GM19328 (cell line): ENCODE measurements at regions not wholly inside any gene's neighbourhood (a gene's known extent, or its start where the extent isn't known, plus 50 kb on each side); places are given as distances from the start of the nearest gene placed in this dataset.
"Not testable (repeated sequence)": the region's sequence is repeated elsewhere in the genome, so short reads cannot be mapped to it uniquely, and the experiment has no call there.

Experiments
- ATAC-seq: cut with Tn5 transposase; IDR thresholded peaks from one replicate; pipeline ENCODE4 v1.9.1; 2021; ENCODE audit warnings: mild to moderate bottlenecking, moderate library complexity; ENCODE audit not compliant: unreplicated experiment

DNA sequence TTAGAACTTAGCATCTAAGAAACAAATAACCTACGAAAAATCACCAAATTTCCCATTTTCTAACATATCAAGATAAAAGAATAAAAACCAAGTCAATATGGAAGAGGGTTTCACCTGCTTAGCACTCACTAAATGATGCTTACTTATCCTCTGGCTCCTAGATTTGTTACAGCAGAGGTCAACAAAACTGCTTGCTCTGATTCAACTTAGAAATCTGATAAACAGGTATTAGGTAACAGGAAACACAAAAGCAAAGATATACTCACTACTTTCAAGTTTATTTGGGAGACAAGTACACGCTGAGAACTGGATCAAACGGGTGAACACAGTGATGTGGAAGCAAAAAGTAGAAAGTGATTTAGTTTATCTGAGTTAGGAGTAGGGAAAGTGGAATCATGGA, 235.7 kb upstream of the TARS1 start:
- no peak for ATAC-seq

DNA sequence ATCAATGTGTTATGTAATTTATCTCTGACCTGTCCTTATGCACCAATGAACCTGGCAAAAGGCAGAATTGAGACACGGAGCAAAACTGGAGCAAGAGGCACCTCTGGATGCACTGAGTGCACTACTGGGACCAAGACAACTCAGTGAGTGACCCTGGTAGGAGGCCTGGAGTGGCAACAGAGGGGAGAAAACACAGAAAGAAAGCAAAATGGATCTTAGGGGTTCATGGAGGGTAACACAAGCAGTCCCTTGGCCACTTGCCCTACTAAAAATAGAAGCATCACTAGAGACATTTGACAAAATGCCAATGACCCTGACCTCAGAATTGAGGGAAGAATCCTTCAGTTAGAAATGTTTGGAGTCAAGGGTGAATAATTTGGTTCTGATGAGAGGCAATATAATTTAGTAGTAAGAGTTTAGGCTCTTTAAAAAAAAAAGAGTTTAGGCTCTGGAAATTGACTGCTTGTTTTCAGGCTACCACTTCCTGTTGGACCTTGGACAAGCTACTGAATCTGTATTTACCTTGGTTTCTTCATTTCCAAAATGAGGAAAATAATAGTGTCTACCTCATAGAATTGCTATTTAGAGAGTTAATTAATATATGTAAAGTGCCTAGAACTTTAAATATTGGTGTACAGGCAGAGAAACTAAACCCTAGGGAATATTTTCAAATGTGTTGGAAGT, 234.9 kb upstream of the TARS1 start:
- no peak for ATAC-seq

DNA sequence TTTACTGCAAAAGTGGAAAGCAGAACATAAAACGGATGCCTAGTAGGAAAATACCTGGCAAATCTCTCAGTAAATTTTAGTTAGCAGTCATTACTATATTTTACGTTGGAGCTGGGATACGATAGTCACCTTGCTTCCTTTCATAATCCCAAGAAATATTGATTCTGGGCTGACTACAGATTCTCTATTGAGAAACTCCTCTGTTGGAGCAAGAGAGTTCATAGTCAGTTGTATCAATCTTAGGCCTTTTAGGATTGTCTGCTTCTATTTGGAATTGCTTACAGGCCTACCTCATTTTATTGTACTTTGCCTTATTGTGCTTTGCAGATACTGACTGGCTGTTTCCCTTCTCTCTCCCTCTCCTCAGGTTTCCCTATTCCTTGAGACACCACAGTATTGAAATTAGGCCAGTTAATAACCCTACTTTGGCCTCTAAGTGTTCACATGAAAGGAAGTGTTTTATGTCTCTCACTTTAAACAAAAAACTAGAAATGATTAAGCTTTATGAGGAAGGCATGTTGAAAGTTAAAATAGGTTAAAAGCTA, 233.7 kb upstream of the TARS1 start:
- ATAC-seq, result no peak

DNA sequence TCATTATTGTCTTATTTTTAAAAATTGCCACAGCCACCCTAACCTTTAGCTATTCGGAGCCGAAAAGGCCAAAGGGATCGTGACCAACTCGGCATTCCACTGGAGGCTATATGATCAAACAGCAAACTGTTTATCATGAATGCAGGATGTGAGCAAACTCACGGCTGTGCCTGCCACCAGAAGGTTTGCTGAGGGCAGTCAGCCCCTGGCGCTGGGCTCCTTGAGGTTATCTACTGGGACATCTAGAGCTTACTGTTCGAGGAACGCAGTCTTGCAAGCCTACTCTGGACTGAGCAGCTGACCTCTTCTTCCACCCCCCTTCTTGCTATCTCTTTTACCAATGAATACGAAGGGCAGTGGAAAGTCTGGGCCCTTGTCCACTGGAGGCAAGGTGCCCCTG, 231.5 kb upstream of the TARS1 start:
- ATAC-seq, result no peak

DNA sequence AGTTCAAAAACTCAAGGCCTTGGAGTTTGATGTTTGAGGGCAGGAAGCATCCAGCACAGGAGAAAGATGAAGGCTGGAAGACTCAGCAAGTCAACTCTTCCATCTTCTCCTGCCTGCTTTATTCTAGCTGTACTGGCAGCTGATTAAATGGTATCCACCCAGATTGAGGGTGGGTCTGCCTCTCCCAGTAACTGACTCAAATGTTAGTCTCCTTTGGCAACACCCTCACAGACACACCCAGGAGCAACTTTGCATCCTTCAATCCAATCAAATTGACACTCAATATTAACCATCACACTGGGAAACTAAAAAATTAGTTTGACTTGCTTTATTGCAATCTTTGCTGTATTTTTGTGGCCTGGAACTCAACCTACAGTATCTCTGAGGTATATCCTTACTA, 230.5 kb upstream of the TARS1 start:
- ATAC-seq, result not testable (repeated sequence)

DNA sequence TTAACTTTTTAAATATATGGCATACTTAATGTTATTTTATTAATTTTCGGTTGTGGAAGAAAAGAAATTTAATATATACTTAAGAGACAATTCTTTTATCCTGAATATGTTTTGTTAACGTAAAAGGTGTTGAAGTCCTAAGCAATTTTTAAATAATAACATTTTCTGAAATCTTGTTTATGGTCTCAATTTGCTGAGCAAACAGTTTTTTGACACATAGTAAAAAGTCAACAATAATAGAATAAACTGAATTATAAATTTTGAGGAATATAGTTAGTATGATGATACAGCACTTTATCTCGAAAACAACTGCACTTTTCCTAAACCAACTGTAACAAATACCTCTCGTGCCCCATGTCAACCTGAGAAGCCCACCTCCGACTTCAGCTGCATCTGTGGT, 229.8 kb upstream of the TARS1 start:
- no peak for ATAC-seq

DNA sequence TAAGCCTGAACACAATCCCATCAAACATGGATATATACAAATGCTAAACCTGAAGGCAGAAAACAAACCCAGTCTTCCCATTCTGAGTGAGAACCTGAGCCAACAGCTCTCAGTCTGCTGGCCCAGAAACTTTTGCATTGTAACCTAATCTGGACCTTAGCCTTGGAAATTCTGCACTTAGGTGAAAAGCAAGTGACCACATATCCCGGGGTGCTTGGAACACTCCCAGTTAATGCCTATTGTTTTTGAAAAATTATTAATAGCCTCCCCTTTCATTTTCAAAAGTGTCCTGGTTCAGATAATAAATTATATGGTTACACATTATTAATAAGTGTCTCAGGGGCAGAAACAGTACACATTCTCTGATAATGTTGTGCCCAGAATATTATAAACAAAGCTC, 228.3 kb upstream of the TARS1 start:
- ATAC-seq, result no peak

DNA sequence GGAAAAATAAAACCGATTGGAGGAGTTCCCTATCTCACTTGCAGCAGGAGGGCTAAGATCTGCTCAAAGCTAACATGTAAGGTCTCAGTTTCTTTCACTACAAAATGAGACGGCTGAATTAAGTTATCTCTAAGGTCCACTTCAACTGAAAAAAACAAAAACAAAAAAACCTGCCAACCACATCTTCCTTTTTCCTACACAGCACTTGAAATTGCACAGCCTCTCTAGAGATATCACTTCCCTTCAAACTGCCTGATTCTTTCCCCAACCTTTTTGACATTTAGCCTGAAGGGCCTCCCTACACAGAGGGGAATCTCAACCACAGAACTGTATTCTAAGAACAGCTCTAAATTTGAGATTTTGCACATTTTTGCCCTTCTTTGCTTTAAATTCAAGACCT, 227.9 kb upstream of the TARS1 start:
- ATAC-seq, result no peak

DNA sequence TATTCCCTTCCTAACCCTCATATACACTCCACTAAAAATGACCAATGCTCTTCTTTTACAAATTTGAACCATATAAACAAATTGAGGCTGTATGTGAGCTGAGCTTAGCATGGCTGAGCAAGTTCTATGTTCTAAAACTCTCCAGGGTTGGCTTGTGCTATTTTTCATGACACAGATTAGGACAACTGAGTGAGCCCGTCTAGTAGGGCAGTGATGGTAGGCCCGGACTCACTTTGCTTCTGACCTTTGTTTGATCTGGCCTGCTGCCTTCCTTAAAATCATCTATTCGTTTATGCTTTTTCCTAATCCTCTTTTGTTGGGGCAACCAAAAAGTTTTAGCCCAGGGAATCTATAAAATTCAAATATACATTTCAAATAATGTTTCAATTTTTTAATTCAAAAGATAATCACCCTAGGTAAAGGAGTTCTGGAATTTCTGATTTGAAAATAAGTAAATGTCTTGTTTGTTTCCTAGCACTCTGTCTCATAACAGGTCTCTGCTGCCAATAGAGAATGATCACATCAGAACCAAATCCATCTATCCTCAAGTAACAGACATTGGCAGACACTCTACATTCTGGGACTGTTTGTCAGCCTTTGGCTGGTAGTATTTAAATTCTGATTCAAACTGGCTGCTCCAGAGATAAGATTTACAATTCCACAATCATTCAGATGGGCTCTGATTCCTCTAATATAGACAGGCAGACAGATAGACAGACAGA, 217.0 kb upstream of the TARS1 start:
- ATAC-seq, result no peak

DNA sequence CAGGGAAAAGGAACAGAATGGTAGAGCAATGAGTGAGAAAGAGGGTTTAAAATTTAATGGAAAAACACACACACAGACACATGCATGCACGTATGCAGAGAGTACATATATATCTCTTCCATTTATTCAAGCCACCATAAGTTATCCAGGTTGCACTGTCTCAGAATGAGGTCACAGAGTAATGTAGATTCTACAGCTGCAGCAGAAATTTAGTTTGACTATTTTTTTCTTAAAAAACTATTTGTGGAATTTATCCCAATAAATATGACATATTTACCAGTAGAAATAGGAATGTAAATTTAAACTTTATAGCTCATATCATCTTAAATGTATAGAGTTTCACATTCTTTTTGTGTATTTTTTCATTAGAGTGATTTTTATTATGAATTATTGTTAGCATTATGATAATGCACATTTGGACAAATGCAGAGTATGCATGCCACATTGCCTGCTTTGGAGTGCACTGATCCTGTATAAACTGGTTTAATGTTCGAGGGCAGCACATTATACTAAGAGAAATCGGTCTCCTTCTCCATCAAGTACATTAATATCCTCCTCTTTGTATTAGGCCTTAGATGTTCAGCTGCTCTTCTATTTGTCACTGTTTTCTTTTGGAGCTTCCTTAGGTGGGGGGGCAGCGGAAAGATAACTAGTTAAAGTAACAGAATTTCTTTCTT, 216.3 kb upstream of the TARS1 start:
- no peak for ATAC-seq

DNA sequence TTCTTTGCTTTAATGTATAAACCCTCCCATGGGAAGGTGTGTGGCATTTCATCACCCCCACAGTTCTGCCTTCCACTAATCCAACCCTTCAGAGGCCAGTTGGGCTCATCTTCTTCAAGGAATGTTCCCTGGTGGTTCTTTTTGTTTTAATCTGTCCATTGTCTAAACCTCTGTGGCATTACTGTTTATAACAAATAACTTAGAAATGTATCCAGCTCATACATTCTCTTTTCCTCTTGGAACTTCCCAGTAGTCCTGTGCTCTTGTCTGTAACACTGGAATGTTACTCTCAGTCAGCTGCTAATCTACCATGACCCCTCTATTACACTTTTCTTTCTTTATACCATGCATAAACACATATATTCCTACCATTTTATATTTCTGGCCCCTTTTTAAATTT, 213.5 kb upstream of the TARS1 start:
- no peak for ATAC-seq

DNA sequence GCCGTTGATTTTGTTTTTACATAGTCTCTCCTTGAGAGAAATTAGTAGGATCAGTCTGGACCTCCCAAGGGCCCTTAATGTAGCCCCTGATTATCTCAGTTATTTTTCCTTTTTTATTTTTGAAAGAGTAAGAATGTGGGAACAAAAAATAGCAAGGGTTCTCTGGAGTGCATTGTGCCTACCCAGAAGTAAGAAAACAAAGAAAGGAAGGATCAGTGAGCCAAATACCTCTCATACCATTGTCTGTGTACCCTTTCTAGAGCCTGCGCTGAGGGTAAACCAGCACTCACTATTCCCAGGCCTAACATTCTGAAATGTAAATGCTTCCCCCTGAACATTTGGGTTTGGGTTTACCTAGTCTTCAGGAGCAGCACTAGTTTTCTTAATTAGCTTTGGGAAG, 213.0 kb upstream of the TARS1 start:
- no peak for ATAC-seq

DNA sequence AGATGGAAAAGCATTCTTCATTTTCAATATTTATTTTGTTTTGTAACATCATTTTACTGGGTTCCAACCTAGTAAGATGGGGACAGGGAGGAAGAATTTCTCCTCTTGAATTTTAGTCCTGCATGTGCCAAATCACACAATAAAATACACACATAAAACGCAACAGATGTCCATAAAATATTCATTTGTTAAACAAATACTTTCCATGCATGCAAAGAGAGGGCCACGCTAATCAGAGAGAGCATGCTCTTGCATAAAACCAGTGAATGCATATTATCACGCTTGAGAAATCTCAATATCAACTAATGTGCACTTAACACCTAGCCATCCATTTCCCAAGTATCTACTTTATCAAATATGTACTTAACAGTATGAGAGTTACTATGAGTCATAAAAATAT, 212.6 kb upstream of the TARS1 start:
- ATAC-seq, result no peak

DNA sequence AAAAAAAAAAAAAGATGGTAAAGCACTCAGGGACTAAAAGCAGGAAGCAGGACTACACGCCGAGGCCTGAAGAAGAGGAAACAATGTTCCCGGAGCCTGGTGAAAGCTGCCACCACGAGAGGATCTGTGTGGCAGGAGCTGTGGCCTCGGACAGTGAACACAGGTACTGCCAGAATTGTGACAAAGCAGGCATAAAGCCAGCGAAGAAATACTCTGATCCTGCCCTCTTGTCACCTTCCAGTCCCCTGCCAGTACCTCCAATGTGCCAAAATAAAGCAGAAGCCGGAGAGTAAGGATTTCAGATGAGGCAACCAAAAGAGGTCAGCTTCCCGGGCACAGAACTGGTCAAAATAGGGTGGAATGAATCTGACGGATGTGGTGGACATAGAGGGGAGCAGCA, 211.5 kb upstream of the TARS1 start:
- ATAC-seq, result no peak

DNA sequence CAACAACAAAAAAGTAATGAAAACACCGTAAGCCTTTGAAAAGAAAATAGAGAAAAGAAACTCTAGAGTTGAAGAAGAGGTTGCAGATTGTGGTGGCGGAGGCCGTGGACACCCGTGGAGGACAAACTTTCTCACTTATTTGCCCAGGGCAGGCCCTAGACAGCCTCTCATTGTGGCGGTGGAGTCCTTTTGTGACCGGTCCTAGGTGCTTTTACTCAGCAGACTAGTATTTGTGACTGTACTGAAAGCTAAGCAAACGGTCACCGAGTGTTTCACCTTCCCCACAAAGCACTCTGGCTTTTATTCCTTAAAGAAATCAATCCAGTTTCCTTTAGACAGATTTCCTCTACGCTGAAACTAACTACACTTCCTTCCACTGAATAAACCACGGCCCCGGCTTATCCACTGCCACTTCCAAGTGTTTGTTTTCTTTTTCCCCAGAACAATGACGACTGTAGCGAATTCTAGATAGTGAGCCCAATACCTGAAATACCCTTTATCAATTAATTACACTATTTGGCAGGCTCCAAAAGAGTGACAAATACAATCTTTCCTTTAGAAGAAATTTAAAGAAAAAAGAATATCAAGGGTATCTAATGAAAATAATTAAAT, 210.2 kb upstream of the TARS1 start:
- ATAC-seq, result no peak

DNA sequence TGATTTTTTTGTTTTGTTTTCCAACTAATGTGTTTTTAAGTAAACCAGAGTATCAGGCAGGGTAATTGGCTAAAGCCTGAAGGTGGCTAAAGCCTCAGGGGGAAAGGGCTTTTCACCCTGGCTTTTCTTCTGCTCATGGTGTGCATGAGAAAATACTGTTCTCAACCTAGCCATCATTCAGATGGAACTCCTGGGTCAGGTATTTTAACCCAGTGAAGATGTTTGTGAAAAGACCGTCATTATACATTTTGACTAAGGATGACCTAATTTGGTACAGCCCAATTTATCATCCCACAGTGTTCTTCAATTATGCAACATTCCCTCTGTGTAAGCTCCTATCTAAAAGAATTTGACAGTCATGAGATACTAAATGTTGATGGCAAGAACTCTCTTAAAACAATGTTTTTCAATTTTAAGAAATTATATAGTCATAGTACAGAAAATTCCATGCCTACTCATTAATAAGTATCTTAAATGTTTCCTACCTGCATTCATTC, 209.5 kb upstream of the TARS1 start:
- ATAC-seq, result no peak

DNA sequence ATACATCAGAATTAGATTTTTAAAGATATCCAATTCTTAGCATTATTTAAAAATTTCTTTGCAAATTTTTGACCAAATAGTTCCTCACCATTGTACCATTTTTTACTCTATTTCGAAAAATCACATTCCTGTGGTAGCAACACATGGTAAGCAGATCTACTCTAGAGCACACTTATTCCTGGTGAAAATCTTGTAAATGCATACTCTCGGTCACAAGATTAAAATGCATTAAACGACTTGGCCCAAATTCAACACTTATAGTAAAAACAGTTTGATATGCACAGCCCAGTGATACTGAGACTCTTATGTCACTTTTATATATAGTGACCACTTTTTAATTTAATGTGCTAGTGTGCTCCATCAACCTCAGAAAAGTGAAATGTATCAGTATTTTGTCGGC, 208.8 kb upstream of the TARS1 start:
- no peak for ATAC-seq

DNA sequence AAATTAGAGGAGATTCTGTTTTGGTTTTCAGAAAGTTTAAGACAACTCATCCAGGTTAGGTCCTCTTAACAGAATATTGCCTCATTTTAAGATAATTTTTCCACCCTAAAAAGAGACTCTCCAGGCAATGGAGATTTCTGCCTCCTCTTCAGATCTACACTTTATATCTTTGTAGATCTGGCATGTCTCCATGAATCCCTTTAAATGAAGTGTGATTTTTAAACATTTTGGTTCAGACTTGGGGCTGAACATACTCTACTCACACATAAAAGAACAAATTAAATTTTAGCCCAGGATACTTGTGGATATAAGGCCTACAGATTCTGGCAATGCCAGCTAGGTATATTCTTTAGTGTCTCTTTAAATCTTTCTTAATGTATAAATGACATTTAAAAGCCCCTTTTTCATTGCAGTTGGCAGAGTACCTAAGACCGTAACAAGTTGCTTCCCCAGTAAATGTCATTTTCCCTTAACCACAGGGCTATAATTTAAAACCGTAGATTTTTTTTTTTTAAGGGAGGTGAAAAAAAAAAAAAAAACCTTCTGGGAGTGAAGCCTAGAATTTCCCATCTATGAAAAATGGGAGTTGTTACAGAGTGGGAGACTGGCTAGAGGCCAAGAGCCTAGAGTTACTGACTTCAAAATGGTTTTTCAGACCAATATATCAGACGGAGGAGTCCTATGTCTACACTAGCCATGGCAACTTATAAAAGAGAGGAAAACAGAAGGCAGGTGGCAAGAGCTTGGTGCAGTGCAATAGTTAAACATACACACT, 207.8 kb upstream of the TARS1 start:
- ATAC-seq, result no peak

DNA sequence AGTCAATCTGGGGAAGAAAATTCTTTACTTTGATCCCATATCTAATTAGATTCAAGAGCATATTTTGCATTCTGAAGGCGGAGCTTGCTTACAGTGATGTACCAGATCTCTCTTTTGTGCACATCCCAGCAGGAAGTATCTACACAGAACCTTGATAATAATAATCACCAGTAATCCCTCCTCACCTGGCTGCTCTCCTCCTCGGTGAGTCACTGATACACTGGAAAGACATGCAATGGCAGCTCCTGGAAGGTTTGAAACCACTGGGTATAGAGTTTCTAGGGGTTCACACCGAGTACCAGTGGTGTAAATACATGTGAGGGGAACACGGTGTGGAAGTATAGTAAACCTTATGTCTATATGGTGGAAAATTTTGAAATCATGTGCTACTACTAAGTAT, 205.5 kb upstream of the TARS1 start:
- no peak for ATAC-seq

DNA sequence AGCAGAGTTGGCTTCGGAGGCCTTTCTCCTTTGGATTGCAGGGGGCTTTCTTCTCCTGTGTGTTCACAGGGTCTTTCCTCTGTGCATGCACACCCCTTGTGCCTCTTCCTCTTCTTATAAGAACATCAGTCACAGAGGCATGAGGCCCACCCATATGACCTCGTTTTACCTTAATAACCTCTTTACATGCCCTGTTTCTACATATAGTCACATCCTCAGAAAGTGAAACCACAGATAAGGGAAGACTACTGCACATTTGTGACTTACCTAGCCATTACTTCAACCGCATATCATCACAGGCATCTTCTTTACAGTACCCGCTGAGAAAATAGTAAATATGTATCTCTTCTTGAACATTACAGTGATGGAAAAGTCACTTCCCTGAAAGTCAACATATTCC, 204.9 kb upstream of the TARS1 start:
- no peak for ATAC-seq

DNA sequence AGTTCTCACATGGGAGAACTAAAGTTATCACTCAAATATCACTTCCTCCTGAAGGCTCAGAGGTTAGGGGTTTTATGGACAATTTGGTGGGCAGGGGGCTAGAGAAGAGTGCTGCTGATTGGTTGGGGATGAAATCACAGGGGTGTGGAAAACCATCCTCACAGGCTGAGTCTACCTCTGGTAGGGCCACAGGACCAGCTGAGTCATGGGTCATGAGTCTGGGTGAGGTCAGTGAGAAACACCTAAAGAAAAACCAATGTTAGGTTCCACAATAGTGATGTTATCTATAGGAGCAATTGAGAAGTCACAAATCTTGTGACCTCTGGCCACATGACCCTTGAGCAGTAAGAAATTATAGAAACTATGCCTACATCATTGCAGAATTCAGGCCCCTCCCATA, 203.3 kb upstream of the TARS1 start:
- ATAC-seq, result no peak
